DMS53 (cell line): ENCODE measurements at regions not wholly inside any gene's neighbourhood (a gene's known extent, or its start where the extent isn't known, plus 50 kb on each side); places are given as distances from the start of the nearest gene placed in this dataset.

Experiments used
- DNase-seq: peaks from one replicate; lab custom pipeline; 2025; lab: John Stamatoyannopoulos, UW

DNA sequence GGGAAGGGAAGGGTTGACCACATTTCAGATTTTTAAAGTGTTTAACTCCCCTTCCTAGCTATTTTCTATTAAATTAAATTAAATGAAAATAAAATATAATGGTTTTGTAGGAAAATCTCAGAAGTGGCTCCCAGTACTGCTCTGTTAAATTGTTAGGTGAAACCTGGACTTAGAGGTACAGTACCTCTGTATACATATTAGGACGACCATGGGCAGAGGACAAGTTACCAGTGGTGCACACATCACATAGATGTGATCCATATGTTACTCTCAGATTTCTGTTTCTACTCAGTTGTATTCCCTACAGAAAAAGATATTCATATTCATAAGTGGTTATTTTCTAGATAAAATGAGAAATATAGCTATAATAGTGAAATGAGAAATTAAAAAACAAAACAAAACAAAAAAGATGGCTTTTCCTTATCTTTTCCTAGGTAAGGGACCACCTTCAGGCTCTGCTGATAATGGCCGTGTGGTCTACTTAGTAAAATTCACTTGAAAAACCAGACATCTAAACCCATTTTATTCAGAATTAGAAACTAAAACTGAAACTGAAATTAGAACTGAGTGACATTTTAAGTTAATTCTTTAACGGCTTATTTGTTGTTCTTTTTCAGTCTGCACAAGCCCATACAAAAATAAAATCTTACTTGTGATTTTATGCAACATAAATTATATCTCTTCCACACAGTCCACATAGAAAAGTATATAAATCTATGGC lies 832.5 kb upstream of the CHAC2 start:
- peak; percentile 42 for DNase-seq

DNA sequence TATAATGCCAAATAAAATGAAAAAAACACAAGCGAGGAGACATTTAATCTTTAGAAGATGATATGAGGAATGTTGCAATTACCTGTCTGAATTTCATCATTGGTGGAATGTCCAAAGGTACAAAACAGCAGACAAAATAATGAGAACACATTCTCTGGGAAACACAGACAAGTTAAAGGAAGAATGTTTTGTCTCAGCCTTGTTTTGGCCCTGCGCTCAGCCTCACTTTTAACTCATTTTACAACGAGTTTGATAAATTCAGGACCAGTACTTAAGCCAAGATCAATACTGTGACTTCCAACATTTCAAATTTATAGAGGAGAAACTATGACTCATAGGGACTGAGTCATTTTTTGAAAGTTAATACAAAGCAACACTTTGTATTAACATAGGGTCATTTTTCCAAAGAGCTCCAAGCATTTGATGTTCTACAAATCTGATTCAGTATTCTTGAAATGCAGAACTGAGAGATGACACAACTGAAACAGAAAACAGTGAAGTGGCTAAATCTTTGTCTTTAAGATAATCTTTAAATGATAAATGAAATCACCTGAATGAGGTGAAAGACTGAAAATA lies 833.2 kb upstream of the CHAC2 start:
- peak; percentile 85 for DNase-seq

DNA sequence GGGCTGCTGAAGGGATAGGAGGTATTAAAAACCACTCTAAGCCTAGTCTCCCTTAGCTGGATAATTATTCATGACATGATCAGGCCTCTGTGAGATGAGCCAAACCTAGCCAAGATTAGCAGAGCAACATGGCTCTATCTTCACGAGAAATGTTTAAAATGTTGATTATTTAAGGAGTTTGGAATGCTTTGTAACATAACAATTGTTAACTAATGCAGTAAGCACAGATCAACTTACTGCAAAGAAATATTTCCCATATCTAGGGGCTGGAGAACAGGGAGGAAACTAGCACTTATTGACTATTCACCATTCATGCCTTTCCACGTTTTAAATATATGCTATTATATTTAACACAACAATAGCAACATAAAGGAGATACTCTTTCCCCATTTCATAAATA lies 833.7 kb upstream of the CHAC2 start:
- DNase-seq = no peak

DNA sequence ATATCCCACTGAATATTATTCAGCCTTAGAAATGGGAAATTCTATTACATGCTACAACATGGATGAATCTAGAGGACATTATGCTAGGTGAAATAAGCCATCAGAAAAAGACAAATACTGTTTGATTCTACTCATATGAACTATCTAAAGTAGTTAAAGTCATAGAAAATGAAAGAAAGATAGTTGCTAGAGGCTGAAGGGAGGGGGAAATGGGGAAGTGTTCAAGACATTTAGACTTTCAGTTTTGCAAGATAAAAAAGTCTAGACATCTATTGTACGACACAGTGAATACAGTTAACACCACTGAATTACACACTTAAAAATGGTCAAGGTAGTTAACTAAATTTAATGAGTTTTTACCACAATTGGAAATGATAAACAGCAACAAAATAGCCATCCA lies 835.9 kb upstream of the CHAC2 start:
- no peak for DNase-seq

DNA sequence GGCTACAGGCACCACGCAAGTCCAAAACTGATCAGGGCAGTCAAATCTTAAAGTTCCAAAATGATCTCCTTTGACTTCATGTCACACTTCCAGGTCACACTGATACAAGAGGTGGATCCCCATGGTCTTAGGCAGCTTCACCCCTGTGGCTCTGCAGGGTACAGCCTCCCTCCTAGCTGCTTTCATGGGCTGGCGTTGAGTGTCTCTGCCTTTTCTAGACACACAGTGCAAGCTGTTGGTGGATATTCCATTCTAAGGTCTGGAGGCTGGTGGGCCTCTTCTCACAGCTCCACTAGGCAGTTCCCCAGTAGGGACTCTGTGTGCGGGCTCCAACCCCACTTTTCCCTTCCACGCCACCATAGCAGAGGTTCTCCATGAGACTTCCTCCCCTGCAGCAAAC lies 838.2 kb upstream of the CHAC2 start:
- DNase-seq = no peak

DNA sequence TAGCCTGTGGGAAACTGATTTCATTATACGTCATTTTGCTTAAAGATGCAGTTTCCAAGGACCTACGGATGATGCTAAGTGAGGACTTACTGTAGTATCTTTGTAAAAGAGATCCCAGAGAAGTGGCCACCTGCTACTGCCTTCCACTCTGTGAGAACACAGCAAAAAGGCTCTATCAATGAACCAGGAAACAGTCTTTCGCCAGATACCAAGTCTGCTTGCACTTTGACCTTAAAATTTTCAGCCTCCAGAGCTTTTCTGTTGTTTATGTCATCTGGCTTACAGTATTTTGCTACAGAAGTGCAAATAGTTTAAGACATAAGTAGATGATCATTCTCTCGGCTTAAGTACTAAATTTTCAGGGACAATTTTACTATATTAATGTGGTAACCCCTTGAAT lies 847.9 kb upstream of the CHAC2 start:
- peak; percentile 44 for DNase-seq

DNA sequence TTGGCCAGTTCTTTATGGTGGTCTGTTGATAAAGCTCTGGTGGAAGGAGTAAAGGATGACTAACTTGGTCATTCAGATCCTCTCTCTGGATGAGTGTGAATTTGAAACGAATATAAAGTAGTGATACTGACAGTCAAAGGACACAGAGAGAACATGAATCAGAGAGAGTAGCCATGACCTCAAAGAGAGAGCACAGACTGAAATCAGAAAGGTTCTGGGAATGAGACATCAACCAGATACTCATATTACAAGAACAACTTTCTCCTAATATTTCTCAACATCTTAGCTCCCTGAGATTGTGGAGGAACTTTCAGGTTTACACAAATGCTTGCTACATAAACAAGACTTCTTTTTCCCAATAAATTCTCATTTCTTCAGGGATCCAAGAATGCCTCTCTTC lies 849.1 kb upstream of the CHAC2 start:
- no peak for DNase-seq

DNA sequence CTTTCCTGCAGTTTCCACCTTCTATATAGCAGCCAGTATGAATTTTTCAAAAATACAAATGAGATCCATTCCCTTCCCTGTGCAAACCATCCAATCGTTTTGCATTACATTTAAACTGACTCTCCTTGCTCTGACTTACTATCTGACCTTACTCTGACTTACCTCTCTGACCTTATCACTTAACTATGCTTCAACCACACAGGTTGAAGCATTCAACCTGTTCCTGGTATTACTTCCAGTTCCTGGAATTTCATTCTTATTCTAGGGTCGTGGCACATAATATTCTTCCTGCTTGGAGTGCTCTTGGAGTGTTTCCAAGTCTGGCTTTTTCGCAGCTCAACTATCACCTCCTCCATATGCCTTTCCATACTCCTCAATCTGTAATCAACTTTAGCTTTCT lies 850.6 kb upstream of the CHAC2 start:
- no peak for DNase-seq

DNA sequence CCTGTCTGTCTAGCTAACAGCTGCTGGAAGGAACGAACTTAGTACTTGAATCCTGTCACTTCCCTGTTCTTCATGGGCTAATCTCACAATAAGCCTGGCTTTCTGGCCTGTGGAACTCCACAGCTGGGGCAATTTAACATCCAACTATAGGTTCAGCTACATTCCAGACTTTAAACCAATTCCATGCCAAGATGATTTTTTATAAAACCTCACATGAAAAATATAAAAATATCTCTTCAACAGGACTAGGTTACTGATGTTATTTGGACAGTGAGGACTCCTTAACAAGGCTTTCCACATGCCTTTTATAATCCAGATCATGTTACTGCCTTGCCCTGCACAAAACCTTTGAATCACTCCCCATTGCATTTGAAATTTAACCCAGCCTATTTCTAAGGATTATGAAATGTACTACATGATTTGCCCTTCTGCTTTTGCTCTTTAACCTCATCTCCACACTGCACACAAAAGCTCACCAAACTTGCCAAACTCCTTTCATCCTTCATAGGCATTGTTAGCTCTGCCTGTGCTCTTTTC lies 863.2 kb upstream of the CHAC2 start:
- peak; percentile 45 for DNase-seq

DNA sequence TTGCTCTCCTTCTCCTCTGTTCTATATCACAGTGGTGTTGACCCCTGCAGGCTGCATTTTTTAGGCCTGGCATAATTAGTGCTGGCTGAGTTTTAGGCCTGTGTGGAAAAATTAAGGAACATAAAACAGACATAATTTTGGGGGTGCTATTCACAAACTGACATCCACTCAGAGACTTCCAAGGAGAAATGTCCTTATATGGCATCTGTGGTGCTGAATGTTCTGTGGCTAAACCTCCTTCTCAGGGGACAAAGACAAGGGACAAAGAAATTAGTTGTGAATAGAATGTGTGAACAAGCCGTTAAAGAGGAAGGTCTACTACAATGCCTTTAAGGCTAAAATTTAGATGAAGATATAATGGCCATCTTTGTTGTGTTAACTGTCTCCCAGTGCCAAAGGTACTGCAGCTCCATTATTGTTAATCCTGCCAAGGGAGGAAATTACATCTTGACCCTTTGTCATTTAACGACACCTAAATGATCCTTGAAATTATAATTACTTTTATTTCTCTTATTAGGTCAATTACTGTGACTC lies 870.0 kb upstream of the CHAC2 start:
- DNase-seq = no peak

DNA sequence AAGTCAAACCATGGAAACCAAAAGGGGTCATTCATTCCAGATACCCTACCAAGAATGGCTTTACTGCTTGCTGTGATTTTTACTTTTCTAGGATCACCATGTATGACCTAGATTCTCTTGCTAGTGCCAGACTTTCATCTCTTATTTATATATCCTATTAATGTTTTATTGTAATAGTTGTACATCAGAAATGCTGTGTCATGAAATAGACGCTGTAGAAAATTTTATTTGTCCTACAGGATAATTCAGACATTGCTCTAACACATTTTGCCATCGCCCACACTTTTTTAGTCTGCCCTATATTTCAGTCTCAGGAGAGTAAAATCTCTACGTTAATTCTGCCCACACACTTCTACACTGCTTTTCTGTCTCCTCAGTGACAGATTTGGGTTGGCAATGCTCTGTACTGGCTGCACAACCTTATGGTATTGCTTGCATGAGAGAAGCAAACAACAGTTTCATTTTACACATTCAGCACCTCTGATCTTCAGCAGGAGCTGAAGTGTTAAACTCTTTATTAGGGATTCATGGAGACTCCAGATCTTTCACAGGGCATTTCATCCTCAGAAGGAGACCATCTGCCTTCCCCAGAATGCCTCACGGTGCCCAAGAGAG lies 871.8 kb upstream of the CHAC2 start:
- no peak for DNase-seq

DNA sequence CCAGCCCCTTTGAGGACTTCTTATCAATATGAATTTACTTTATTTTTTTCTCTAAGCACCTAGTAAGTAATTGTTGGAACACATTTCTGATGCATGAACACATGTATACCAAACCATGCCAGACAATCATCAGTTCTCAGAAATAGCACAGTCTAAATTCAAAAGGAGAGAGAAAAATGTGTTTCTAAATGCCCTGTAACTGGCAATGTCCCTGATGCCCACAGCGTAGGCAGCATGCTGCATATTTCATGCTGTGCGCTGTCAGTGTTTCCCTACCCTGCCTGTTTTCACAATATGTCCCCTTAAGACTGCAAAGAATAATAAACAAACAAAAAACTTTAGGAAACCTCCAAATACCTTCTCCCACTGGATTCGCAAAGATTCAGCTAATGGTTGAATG lies 881.0 kb upstream of the CHAC2 start:
- DNase-seq = no peak

DNA sequence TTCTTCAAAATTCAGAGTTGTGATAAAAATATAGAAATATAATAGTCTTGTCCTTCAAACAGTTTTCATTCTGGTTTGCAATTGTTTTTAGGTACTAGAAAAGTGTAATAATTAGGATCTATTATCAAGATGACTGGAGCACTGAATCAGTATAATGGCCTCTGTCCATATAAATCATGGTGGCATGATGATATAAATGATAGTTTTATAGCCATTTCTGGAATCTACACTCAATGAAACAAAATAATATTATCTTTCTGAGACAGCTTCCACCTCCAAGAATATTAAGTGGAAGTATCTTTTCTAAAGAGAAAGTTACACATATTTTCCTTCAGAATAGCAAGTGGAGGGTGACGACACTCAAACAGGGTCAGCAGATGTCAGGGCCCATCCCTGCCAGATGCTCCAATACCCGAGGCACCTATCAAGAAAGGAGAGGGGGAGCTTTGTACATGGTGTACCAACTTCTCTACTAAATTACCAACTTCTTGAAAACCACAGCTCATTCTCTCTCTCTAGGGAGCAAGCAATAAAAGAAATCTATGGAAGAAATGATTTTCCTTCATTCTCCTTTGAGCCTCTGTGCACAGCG lies 882.7 kb upstream of the CHAC2 start:
- no peak for DNase-seq

DNA sequence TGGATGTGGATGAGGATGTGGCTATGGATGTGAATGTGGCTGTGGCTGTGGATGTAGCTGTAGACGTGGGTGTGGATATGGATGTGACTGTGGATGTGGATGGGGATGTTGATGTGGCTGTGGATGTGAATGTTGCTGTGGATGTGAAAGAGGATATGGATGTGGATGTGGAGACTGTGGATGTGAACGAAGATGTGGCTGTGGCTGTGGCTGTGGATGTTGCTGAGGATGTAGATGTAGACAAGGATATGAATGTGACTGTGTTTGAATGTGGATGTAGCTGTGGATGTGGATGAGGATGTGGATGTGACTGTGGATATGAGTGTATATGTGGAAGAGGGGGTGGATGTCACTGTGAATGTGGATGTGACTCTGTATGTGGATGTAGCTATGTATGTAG lies 884.6 kb upstream of the CHAC2 start:
- DNase-seq = no peak

DNA sequence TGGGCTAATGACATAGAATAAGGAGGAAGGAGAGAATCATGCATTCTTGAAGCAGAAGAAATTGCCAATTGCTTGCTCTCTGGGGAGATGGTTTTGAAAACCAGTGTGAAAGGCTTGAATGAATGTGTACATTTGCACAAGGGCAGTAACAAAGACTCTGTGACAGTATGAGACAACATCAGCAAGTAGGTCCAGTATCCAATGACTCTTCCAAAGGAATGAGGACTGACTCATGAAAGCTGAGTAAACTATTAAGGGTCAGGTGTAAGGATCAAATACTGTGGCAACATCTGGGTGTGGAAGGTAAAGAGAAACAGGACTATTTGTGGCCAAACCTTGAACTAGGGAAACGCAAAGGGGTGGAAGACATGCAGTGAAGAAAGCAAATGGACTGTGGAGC lies 886.0 kb upstream of the CHAC2 start:
- DNase-seq = peak; percentile 85

DNA sequence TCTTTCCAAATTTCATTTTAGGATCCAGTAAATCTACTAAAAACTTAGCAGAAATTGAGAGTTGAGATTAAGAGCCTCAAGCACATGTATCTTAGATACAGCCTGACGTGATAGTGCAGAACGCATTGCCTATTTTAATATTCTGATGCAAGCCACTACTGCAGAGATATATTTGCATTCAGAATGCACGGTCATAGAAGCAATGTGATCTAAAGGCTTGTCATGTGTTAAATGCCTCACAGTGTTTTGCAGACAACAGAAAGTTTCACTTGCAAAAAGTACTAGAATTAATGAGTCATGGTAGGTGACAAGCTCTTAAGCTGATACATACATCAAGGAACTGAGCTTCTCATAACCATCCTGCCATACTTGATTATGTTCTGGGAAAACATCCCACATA lies 886.7 kb upstream of the CHAC2 start:
- DNase-seq = peak; percentile 47

DNA sequence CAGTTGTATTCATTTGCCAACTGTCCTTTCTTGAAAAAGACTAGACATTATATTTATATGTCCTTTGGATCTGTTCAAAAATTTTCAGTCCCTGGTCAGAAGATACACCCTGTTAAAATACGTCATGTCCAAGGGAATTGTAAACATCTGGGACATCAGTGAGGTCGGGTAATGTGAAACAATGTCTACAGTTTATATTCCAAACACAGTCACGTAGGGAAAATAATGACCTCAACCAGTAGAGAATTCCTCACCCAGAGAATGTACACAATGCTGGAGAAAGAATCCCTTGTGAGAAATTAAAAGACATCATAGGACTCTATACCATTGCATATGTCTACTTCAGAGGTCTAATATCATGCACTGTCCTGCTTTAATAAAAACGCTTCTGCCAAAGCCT lies 888.0 kb upstream of the CHAC2 start:
- DNase-seq = peak; percentile 59

DNA sequence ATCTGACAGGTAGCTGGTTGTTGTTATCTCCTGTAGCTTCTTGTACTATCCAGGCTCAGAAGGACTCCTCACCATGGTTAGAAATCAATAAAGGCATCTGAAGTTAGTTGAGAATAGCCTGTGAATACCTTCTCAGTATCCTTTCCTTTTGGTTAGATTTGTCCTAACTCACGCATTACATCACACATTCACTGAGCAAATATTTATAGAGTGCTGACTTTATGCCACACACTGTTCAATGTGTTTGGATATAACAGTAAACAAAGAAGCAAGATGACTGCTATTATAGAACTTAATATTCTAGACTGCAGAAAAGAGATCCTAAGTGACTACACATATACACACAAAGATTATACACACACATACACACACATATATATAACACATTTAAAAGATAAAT lies 889.9 kb upstream of the CHAC2 start:
- peak; percentile 81 for DNase-seq

DNA sequence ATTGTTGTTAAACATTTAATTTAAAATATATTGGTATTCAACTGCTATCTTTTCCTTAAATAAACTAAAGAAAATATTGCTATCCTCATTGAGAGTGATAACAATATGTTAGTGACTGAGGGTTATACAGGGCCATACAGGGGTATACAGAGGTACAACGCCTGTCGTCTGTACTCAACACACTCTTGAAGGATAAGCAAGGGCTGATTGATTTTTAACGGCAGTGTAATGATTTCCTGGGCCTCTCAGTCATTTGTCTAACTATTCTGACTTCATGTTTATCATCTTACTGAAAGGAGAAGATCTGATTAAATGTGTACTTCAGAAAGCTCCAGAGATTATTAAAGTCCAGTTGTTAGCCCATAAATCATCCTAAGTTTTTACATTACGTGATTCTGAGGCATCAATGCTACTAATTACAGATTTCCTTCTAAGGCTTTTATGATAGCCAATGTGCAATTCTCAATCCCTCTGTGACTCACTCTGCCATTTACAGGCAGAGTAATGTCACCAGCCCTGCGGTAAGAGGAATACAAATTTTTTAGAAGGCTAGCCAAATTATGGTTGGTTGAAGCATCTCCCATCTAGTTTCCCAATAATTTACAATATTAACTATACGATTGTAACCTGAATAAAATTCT lies 893.0 kb upstream of the CHAC2 start:
- DNase-seq = no peak

DNA sequence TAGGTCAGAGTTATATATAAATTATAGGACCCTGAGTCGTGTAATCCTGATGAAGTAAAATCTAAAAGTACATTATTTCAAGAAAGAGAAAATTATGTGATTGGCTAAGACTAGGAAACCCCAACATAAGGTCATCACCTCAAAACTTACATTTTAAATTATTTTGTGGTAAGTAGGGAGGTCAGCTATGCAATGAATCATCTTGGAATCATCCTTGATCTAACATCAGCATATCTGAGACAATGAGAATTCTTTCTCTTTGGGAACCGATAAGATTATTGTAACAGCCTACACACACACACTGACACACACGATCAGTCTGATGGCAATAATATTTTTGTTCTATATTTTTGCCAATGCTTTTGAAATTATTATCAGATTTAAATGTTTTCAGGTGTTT lies 904.8 kb upstream of the CHAC2 start:
- DNase-seq = no peak

DNA sequence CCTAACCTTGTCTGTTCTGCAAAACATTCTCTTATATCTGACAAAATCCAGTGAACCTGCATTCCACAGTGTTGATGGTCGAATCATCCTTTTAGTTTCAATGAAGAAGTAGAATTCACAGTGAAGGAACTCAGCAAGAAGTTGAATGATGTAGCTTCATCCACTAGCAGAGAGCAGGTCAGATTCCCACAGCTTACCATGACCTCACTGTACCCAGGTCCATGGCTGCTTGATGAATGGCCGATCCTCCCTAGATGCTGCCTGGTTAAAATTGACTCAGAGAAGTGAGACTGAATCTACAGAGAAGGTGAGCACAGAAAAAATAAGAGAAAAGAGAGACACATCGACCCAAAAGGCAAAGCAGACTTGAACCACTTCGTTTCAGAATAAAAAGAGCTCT lies 906.0 kb upstream of the CHAC2 start:
- DNase-seq = no peak

DNA sequence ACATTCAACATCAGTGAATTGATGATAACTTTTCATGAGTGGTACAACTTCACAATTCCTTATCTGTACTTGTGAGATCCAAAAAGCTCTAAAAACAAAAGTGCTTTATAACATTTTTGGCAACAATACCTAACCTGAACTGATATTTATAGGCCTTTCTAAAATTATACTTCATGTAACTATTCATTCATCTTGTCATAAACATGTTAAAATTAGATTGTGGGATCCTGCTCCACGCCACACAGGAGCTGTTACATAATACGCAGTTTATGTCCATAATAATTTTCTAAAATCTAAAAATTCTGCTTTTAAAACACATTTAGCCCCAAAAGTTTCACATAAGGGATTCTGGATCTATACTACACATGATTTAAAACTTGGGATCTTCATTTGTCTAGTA lies 908.5 kb upstream of the CHAC2 start:
- no peak for DNase-seq
